Liver (tissue), 8 donors: ENCODE measurements at regions not wholly inside any gene's neighbourhood (a gene's known extent, or its start where the extent isn't known, plus 50 kb on each side); places are given as distances from the start of the nearest gene placed in this dataset.

Experiments used
- DNase-seq: peaks from one replicate; pipeline ENCODE4 v3.0.0-alpha.2; 2017; ENCODE audit warnings: low spot score
- H3K27ac ChIP-seq, 2 donors: one replicate each; pipeline ENCODE4 v1.7.0; 2013; ENCODE audit warnings: inconsistent platforms in 2 of 2, low read length in 2 of 2, control low read depth in 1 of 2, low read depth in 1 of 2, mild to moderate bottlenecking in 1 of 2
- H3K27me3 ChIP-seq, 4 donors: one replicate each; pipeline versions ENCODE4 v1.6.1 to v1.7.0; 2013; ENCODE audit warnings: low read length in 3 of 4, inconsistent platforms in 1 of 4, mild to moderate bottlenecking in 1 of 4, moderate library complexity in 1 of 4; ENCODE audit not compliant: control insufficient read depth in 4 of 4, insufficient read depth in 4 of 4
- H3K36me3 ChIP-seq, 4 donors: one replicate each; pipeline versions ENCODE4 v1.6.1 to v1.7.0; 2013; ENCODE audit warnings: low read length in 3 of 4, mild to moderate bottlenecking in 3 of 4, low read depth in 1 of 4, moderate library complexity in 1 of 4; ENCODE audit not compliant: control insufficient read depth in 4 of 4, insufficient read depth in 3 of 4
- H3K4me1 ChIP-seq, 4 donors: one replicate each; pipeline versions ENCODE4 v1.6.1 to v1.7.0; 2013; ENCODE audit warnings: low read length in 3 of 4, mild to moderate bottlenecking in 3 of 4, moderate library complexity in 1 of 4; ENCODE audit not compliant: control insufficient read depth in 4 of 4, insufficient read depth in 4 of 4
- H3K4me3 ChIP-seq, 3 donors: one replicate each; pipeline versions ENCODE4 v1.6.1 to v1.7.0; 2013; ENCODE audit warnings: low read length in 3 of 3, control low read depth in 1 of 3, low read depth in 1 of 3, mild to moderate bottlenecking in 1 of 3
- H3K9ac ChIP-seq, 2 donors: one replicate each; pipeline ENCODE4 v1.7.0; 2013; ENCODE audit warnings: low read length in 2 of 2, mild to moderate bottlenecking in 2 of 2, moderate library complexity in 2 of 2, control low read depth in 1 of 2, low read depth in 1 of 2
- H3K9me3 ChIP-seq, 4 donors: one replicate each; pipeline versions ENCODE4 v1.6.1 to v1.7.0; 2013; ENCODE audit warnings: low read length in 3 of 4; ENCODE audit not compliant: control insufficient read depth in 4 of 4
- ATF3 ChIP-seq: IDR thresholded peaks from 2 replicates; pipeline ENCODE4 v1.6.1; 2016; ENCODE audit warnings: antibody characterized with exemption
- EGR1 ChIP-seq, 2 donors: IDR thresholded peaks; 2 replicates each; pipeline ENCODE4 v1.6.1; 2016 to 2018; ENCODE audit warnings: antibody characterized with exemption in 2 of 2, low read depth in 2 of 2
- FOXA2 ChIP-seq: IDR thresholded peaks from 2 replicates; pipeline ENCODE4 v1.6.1; 2016; ENCODE audit warnings: antibody characterized with exemption
- GABPA ChIP-seq, 2 donors: IDR thresholded peaks in 1 of 2; conservative IDR thresholded peaks in 1 of 2; 2 replicates each; pipeline ENCODE4 v1.6.1; 2016; ENCODE audit warnings: antibody characterized with exemption in 2 of 2, mild to moderate bottlenecking in 1 of 2, moderate library complexity in 1 of 2
- JUND ChIP-seq, 2 donors: IDR thresholded peaks; 2 replicates each; pipeline ENCODE4 v1.6.1; 2016; ENCODE audit warnings: antibody characterized with exemption in 2 of 2
- MAX ChIP-seq: IDR thresholded peaks from 2 replicates; pipeline ENCODE4 v1.6.1; 2016; ENCODE audit warnings: antibody characterized with exemption
- TAF1 ChIP-seq: conservative IDR thresholded peaks from 2 replicates; pipeline ENCODE4 v1.6.1; 2016; ENCODE audit warnings: antibody characterized with exemption, mild to moderate bottlenecking
- WGBS: extraction: QIAGEN DNeasy Blood & Tissue Kit; methylation state at CpG from one replicate; pipeline ENCODE4 v1.1.7; 2013; 5-methylcytosine and 5-hydroxymethylcytosine counted together
- TF ChIP-seq, protein P1 (sequence below): IDR thresholded peaks from 2 replicates; pipeline ENCODE4 v1.6.1; 2016; ENCODE audit warnings: antibody characterized with exemption
- TF ChIP-seq, protein P2 (sequence below): fragments of 150-350 bp; IDR thresholded peaks from 2 replicates; pipeline ENCODE4 v1.5.1; 2017; ENCODE audit warnings: improper control_type of control experiment, low read depth, low read length; ENCODE audit not compliant: missing input control
- TF ChIP-seq, protein P3 (sequence below): IDR thresholded peaks from 2 replicates; pipeline ENCODE4 v1.6.1; 2016; ENCODE audit warnings: antibody characterized with exemption, mild to moderate bottlenecking
- donor health status: healthy.
- donor health status: healthy.
- donor health status: healthy.
- donor health status: healthy.
- donor health status: healthy.

GRCh38 chr6:95725344-95725743, 148.0 kb downstream of the MANEA start:
- 59% methylated on average over 2 of the region's 2 CpGs for WGBS
- Histone ChIP-seq H3K27ac (no peak overlapping the region), H3K27me3 (peaks cover 0 to 3% (median 0%) of the 10 kb centered on the region in 4 donors), H3K9me3 (no peaks in the 10 kb centered on the region), H3K36me3 (no peaks in the 10 kb centered on the region), H3K4me1 (no peaks in the 10 kb centered on the region), H3K4me3 (no peak overlapping the region), H3K9ac (no peak overlapping the region)
- no peak for DNase-seq
- TF ChIP-seq, protein P1, sequence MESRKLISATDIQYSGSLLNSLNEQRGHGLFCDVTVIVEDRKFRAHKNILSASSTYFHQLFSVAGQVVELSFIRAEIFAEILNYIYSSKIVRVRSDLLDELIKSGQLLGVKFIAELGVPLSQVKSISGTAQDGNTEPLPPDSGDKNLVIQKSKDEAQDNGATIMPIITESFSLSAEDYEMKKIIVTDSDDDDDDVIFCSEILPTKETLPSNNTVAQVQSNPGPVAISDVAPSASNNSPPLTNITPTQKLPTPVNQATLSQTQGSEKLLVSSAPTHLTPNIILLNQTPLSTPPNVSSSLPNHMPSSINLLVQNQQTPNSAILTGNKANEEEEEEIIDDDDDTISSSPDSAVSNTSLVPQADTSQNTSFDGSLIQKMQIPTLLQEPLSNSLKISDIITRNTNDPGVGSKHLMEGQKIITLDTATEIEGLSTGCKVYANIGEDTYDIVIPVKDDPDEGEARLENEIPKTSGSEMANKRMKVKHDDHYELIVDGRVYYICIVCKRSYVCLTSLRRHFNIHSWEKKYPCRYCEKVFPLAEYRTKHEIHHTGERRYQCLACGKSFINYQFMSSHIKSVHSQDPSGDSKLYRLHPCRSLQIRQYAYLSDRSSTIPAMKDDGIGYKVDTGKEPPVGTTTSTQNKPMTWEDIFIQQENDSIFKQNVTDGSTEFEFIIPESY: no peak
- TF ChIP-seq ATF3 (no peak), MAX (no peak), TAF1 (no peak), FOXA2 (no peak), EGR1 (IDR thresholded peaks at IDR 0.05; ENCODE audit: low read depth in 2 of 2) (no peak), GABPA (IDR thresholded peaks at IDR 0.05 in 1 of 2, conservative IDR thresholded peaks at IDR 0.05 in 1 of 2) (no peak), JUND (IDR thresholded peaks at IDR 0.05) (no peak)
- TF ChIP-seq, protein P2, sequence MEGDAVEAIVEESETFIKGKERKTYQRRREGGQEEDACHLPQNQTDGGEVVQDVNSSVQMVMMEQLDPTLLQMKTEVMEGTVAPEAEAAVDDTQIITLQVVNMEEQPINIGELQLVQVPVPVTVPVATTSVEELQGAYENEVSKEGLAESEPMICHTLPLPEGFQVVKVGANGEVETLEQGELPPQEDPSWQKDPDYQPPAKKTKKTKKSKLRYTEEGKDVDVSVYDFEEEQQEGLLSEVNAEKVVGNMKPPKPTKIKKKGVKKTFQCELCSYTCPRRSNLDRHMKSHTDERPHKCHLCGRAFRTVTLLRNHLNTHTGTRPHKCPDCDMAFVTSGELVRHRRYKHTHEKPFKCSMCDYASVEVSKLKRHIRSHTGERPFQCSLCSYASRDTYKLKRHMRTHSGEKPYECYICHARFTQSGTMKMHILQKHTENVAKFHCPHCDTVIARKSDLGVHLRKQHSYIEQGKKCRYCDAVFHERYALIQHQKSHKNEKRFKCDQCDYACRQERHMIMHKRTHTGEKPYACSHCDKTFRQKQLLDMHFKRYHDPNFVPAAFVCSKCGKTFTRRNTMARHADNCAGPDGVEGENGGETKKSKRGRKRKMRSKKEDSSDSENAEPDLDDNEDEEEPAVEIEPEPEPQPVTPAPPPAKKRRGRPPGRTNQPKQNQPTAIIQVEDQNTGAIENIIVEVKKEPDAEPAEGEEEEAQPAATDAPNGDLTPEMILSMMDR: no peak
- TF ChIP-seq, protein P3, sequence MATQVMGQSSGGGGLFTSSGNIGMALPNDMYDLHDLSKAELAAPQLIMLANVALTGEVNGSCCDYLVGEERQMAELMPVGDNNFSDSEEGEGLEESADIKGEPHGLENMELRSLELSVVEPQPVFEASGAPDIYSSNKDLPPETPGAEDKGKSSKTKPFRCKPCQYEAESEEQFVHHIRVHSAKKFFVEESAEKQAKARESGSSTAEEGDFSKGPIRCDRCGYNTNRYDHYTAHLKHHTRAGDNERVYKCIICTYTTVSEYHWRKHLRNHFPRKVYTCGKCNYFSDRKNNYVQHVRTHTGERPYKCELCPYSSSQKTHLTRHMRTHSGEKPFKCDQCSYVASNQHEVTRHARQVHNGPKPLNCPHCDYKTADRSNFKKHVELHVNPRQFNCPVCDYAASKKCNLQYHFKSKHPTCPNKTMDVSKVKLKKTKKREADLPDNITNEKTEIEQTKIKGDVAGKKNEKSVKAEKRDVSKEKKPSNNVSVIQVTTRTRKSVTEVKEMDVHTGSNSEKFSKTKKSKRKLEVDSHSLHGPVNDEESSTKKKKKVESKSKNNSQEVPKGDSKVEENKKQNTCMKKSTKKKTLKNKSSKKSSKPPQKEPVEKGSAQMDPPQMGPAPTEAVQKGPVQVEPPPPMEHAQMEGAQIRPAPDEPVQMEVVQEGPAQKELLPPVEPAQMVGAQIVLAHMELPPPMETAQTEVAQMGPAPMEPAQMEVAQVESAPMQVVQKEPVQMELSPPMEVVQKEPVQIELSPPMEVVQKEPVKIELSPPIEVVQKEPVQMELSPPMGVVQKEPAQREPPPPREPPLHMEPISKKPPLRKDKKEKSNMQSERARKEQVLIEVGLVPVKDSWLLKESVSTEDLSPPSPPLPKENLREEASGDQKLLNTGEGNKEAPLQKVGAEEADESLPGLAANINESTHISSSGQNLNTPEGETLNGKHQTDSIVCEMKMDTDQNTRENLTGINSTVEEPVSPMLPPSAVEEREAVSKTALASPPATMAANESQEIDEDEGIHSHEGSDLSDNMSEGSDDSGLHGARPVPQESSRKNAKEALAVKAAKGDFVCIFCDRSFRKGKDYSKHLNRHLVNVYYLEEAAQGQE: no peak

GRCh38 chr6:95740157-95740556, 162.8 kb downstream of the MANEA start:
- 83% methylated on average over 1 of the region's 1 CpG for WGBS
- Histone ChIP-seq H3K9me3 (no peaks in the 10 kb centered on the region), H3K4me1 (no peaks in the 10 kb centered on the region), H3K9ac (no peak overlapping the region), H3K27me3 (no peaks in the 10 kb centered on the region), H3K27ac (no peak overlapping the region), H3K36me3 (no peaks in the 10 kb centered on the region), H3K4me3 (no peak overlapping the region)
- no peak for DNase-seq
- TF ChIP-seq, protein P2: no peak
- no peak for TF ChIP-seq ATF3
- no peak for TF ChIP-seq EGR1 (IDR thresholded peaks at IDR 0.05; ENCODE audit: low read depth in 2 of 2)
- TF ChIP-seq, protein P3: no peak
